ENCODE measurements at regions not wholly inside any gene's neighbourhood (a gene's known extent, or its start where the extent isn't known, plus 50 kb on each side); places are given as distances from the start of the nearest gene placed in this dataset.

DNA sequence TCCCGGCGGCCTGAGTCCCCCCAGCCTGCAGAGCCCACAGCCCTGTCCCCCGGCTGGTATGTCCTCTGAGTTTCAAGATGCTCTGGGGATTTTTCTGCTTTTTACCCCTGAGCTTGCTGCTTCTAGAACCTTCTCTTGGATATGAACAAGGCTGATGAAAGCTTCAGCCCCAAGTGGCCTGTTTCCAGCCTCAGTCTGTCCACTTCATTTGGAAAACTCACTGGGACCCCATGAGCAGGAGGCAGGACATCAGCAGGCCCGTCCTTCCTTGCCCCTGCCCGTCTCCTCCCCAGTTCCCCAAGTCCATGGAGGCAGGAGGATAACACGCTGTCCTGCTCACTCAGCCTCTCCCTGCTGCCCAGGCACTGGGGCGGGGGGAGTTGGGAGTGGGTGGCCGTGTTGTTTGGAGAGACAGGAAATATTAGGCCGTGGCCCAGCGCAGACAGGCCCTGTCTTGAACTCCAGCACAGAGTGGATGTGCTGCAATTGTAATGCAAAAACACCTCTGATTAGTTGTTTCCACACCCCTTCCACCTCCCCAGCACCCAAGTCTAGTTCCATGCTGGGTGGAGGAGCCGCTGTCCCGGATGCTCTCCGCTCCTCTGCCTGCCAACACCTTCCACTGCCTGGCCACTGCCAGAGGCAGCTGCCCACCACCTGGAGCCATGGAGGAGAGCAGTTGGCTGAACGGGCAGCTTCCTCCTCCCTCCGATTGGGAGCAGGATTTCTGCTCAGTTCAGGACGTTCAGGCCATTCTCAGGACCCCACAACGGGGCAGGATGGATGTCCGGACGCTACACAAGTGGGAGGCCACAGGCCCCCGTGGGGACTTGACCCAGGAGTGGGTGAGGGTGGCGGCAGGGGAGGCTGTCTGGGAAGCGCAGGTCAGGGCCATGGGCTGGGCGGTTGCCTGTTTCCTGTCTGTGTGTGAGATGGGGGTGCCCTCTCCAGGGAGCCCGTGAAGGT is 216.9 kb upstream of the GSE1 start:
- Mint-ChIP-seq H3K36me3 (ENCODE audit: low read depth) (no peaks in the 10 kb centered on the region), H3K4me3 (peak overlapping the region; percentile 56)

GRCh38 chr16:85396879-85397871 is 215.9 kb upstream of the GSE1 start:
- peak; percentile 22 for DNase-seq
- Mint-ChIP-seq H3K4me1 (peaks cover 60% of the 10 kb centered on the region), H3K36me3 (ENCODE audit: low read depth) (no peaks in the 10 kb centered on the region), H3K4me3 (peak overlapping the region; percentile 56), H3K9me3 (no peaks in the 10 kb centered on the region), H3K27me3 (ENCODE audit: low read depth, poor library complexity) (peaks cover 33% of the 10 kb centered on the region), H3K27ac (no peak overlapping the region)
- TF ChIP-seq, protein P1, sequence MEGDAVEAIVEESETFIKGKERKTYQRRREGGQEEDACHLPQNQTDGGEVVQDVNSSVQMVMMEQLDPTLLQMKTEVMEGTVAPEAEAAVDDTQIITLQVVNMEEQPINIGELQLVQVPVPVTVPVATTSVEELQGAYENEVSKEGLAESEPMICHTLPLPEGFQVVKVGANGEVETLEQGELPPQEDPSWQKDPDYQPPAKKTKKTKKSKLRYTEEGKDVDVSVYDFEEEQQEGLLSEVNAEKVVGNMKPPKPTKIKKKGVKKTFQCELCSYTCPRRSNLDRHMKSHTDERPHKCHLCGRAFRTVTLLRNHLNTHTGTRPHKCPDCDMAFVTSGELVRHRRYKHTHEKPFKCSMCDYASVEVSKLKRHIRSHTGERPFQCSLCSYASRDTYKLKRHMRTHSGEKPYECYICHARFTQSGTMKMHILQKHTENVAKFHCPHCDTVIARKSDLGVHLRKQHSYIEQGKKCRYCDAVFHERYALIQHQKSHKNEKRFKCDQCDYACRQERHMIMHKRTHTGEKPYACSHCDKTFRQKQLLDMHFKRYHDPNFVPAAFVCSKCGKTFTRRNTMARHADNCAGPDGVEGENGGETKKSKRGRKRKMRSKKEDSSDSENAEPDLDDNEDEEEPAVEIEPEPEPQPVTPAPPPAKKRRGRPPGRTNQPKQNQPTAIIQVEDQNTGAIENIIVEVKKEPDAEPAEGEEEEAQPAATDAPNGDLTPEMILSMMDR (IDR thresholded peaks at IDR 0.05) = no peak

More for the DNA sequence above, 216.9 kb upstream of the GSE1 start:
- peak; percentile 35 for DNase-seq
- TF ChIP-seq, protein P1 (IDR thresholded peaks at IDR 0.05) = no peak
- Mint-ChIP-seq H3K27me3 (ENCODE audit: low read depth, poor library complexity) (peaks cover 34% of the 10 kb centered on the region), H3K9me3 (no peaks in the 10 kb centered on the region), H3K4me1 (peaks cover 64% of the 10 kb centered on the region), H3K27ac (no peak overlapping the region)

GRCh38 chr16:85398050-85398451 is 215.1 kb upstream of the GSE1 start:
- Mint-ChIP-seq H3K4me3 (no peak overlapping the region), H3K9me3 (no peaks in the 10 kb centered on the region), H3K4me1 (peaks cover 64% of the 10 kb centered on the region), H3K36me3 (ENCODE audit: low read depth) (no peaks in the 10 kb centered on the region), H3K27ac (no peak overlapping the region), H3K27me3 (ENCODE audit: low read depth, poor library complexity) (peaks cover 32% of the 10 kb centered on the region)
- TF ChIP-seq, protein P1 (IDR thresholded peaks at IDR 0.05) = no peak
- DNase-seq = peak; percentile 2

DNA sequence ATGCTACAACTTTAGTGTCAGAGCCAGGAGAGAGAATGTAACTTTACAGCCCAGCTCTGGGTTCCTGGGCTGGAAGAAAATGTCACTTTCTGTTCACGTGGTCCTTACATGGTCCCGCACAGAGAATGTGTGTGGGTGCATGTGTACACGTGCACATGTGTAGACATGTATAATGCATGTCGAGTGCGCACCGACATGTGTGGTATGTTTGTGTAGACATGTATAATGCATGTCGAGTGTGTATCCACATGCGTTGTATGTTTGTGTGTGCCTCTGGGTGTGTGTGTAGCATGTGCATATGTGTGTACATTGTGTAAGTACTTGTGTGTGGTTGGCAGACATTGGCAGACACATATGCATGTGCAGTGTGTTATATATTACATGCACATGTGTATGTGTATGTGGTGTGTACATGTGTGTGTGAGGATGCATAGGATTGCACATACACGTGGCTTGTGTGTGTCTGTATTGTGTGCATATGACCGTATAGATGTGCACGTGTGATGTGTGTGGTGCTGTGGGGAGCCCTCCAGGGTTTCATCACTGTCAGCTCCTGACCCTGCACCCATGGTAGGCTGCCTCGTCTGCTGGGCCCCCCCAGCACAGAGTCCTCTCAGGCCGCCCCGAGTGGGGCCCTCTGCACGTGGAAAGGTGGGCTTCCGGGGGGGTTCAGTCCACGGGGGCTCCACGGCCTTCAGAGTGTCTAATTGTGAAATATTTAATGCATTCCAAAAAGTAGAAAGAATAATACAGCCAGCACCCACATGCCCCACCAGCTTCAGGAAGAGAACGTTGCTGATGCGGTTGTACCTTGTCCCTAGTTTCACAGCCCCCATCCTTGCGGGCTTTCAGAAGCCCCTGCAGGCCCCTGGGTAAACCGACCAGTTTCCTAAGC is 214.2 kb upstream of the GSE1 start:
- H3K27me3 Mint-ChIP-seq (ENCODE audit: low read depth, poor library complexity) = peaks cover 28% of the 10 kb centered on the region
- DNase-seq = peak; percentile 1
- H3K27ac Mint-ChIP-seq = no peak overlapping the region
- no peak overlapping the region for H3K4me3 Mint-ChIP-seq
- TF ChIP-seq, protein P1 (IDR thresholded peaks at IDR 0.05) = no peak
- no peaks in the 10 kb centered on the region for H3K36me3 Mint-ChIP-seq (ENCODE audit: low read depth)
- H3K9me3 Mint-ChIP-seq = no peaks in the 10 kb centered on the region
- H3K4me1 Mint-ChIP-seq = peaks cover 66% of the 10 kb centered on the region

GRCh38 chr16:85399583-85400284 is 213.4 kb upstream of the GSE1 start:
- Mint-ChIP-seq H3K36me3 (ENCODE audit: low read depth) (no peaks in the 10 kb centered on the region), H3K4me1 (peaks cover 58% of the 10 kb centered on the region), H3K27ac (no peak overlapping the region), H3K9me3 (no peaks in the 10 kb centered on the region), H3K27me3 (ENCODE audit: low read depth, poor library complexity) (peaks cover 23% of the 10 kb centered on the region), H3K4me3 (no peak overlapping the region)
- DNase-seq = peak; percentile 28
- TF ChIP-seq, protein P1 (IDR thresholded peaks at IDR 0.05) = no peak

All from nephron progenitor cell (in vitro differentiated cells).